Naive thymus-derived CD4-positive, alpha-beta T cell (primary cell): ENCODE measurements at regions not wholly inside any gene's neighbourhood (a gene's known extent, or its start where the extent isn't known, plus 50 kb on each side); places are given as distances from the start of the nearest gene placed in this dataset.
A peak's percentile ranks its signal among the peaks of the same experiment; 100 is the strongest.

Experiments used
- ATAC-seq: fragments of 150-1000 bp; cut with Tn5 transposase; 2 replicates; pipeline ENCODE4 v1.10.0; 2021; ENCODE audit warnings: mild to moderate bottlenecking, moderate library complexity
- CTCF ChIA-PET: fragments of 350-600 bp; sonication (Branson Sonifier 250); formaldehyde crosslinking; loops from one replicate; lab custom pipeline; 2021; ENCODE audit warnings: antibody characterized with exemption; lab: Charles Lee
- POLR2A ChIA-PET: fragments of 350-600 bp; sonication (Branson Sonifier 250); formaldehyde crosslinking; loops from one replicate; lab custom pipeline; 2021; ENCODE audit warnings: antibody characterized with exemption, inconsistent platforms; lab: Charles Lee
- DNase-seq, 9 donors: peaks; one replicate each; pipeline versions ENCODE4 v3.0.0 to v3.0.0-alpha.2; 2020 to 2022; ENCODE audit warnings: mixed read lengths in 1 of 9
- H3K27ac ChIP-seq: one replicate; pipeline ENCODE4 v1.7.0; 2013; ENCODE audit warnings: mild to moderate bottlenecking, low read depth, low read length, moderate library complexity
- H3K27me3 ChIP-seq, 2 donors: one replicate each; pipeline ENCODE4 v1.7.0; 2013; ENCODE audit warnings: low read length in 2 of 2, mild to moderate bottlenecking in 2 of 2, moderate library complexity in 2 of 2; ENCODE audit not compliant: control insufficient read depth in 2 of 2, insufficient read depth in 2 of 2
- H3K36me3 ChIP-seq, 3 experiments: 1 replicate in 2 of 3; 2 replicates in 1 of 3; pipeline ENCODE4 v1.7.0; 2013; ENCODE audit warnings: low read length in 3 of 3, mild to moderate bottlenecking in 3 of 3, moderate library complexity in 1 of 3; ENCODE audit not compliant: insufficient read depth in 3 of 3, control insufficient read depth in 2 of 3
- H3K4me1 ChIP-seq, 2 donors: one replicate each; pipeline ENCODE4 v1.7.0; 2013; ENCODE audit warnings: low read length in 2 of 2, mild to moderate bottlenecking in 2 of 2, moderate library complexity in 1 of 2; ENCODE audit not compliant: control insufficient read depth in 2 of 2, insufficient read depth in 2 of 2
- H3K4me3 ChIP-seq: 2 replicates; pipeline ENCODE4 v1.7.0; 2013; ENCODE audit warnings: mild to moderate bottlenecking, low read length
- H3K9me3 ChIP-seq, 3 experiments: 1 replicate in 2 of 3; 2 replicates in 1 of 3; pipeline ENCODE4 v1.7.0; 2013; ENCODE audit warnings: low read length in 3 of 3; ENCODE audit not compliant: control insufficient read depth in 2 of 3
- H3K27ac Mint-ChIP-seq, 9 donors: one replicate each; pipeline ENCODE4 v1.8.0; 2020 to 2022; ENCODE audit warnings: mixed read lengths in 9 of 9, mild to moderate bottlenecking in 8 of 9, moderate library complexity in 5 of 9, inconsistent platforms in 2 of 9
- H3K27me3 Mint-ChIP-seq, 5 donors: one replicate each; pipeline ENCODE4 v1.8.0; 2021 to 2022; ENCODE audit warnings: mixed read lengths in 5 of 5, mild to moderate bottlenecking in 1 of 5
- H3K36me3 Mint-ChIP-seq, 5 donors: one replicate each; pipeline ENCODE4 v1.8.0; 2020 to 2022; ENCODE audit warnings: mixed read lengths in 5 of 5, mild to moderate bottlenecking in 3 of 5, inconsistent platforms in 1 of 5
- H3K4me1 Mint-ChIP-seq, 7 donors: one replicate each; pipeline ENCODE4 v1.8.0; 2020 to 2022; ENCODE audit warnings: mixed read lengths in 7 of 7, mild to moderate bottlenecking in 3 of 7, inconsistent platforms in 1 of 7
- H3K4me3 Mint-ChIP-seq, 10 donors: one replicate each; pipeline ENCODE4 v1.8.0; 2020 to 2022; ENCODE audit warnings: mild to moderate bottlenecking in 10 of 10, mixed read lengths in 10 of 10, moderate library complexity in 6 of 10, inconsistent platforms in 2 of 10
- H3K9me3 Mint-ChIP-seq, 11 donors: one replicate each; pipeline ENCODE4 v1.8.0; 2020 to 2022; ENCODE audit warnings: mixed read lengths in 11 of 11, mild to moderate bottlenecking in 4 of 11, inconsistent platforms in 1 of 11, moderate library complexity in 1 of 11
- intact Hi-C, 2 donors: fragments of 100-400 bp; cut with micrococcal nuclease; formaldehyde crosslinking; loops; one replicate each; pipeline ENCODE4 v1.15.1; 2023

DNA sequence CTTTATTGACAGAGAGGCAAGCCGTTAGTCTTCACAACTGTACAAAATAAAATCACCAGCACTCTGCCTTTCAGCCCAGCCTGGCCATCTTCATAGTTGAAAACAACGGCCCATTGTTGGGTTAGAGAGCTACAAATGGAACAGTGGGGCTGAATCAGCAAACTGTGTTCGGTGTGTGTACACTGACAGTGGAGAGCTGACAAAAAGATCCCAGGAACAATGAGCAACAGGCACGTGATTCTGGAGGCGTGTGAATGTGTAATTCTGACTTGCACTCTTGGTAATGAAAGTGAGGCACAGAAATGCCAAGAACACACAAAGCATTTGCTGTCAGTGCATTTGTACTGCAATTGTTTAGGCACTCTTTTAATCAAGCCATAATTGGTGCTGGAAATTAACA is 303.7 kb downstream of the WDR11 start:
- ChIA-PET POLR2A (no interaction called here), CTCF (no interaction called here)
- intact Hi-C loops: no loop called here
- H3K4me1 ChIP-seq: no peaks in the 10 kb centered on the region
- H3K4me1 Mint-ChIP-seq: no peaks in the 10 kb centered on the region
- no peak overlapping the region for H3K27ac Mint-ChIP-seq
- ATAC-seq (no peak), DNase-seq (no peak)
- no peak overlapping the region for H3K27ac ChIP-seq
- H3K27me3 Mint-ChIP-seq: peaks cover 0 to 15% (median 10%) of the 10 kb centered on the region in 5 donors
- peaks cover 0 to 14% (median 7%) of the 10 kb centered on the region in 11 donors for H3K9me3 Mint-ChIP-seq
- no peak overlapping the region for H3K4me3 ChIP-seq
- no peak overlapping the region for H3K4me3 Mint-ChIP-seq
- no peaks in the 10 kb centered on the region for H3K36me3 ChIP-seq
- no peaks in the 10 kb centered on the region for H3K36me3 Mint-ChIP-seq
- H3K9me3 ChIP-seq: no peaks in the 10 kb centered on the region
- H3K27me3 ChIP-seq: no peaks in the 10 kb centered on the region

DNA sequence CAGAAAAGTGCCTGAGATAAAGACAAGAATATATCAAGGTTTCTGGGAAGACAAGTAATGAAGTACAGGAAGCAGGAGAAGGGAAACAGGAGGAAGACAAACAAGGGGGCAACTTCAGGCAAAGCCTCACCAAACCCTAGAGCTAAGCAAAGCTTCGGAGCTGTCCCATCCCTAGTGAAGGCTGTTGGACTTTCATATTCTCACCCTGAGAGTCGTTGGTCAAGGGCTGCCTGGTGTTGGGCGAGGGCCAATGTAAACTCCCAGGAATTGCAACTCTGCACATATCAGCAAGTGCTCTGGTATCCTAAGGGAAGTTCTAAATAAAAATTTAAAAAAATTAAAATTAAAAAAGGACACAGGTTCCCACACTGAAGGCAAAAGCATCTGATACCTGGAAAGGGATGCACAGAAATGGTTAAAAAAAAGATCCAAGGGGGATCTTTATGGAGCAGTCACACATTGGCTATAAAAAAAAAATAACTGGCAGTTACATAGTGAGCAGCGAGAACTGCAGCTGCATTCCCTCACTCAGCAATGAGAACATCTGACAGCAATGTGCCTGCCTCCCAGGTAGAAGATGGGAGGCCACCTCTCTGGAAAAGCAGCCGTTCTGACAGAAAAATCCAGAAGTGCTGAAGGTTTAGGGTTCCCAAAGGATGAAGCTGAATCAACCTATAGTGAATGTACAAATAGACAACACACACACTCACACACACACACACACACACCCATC is 304.7 kb downstream of the WDR11 start:
- no peak overlapping the region for H3K4me3 ChIP-seq
- no peaks in the 10 kb centered on the region for H3K36me3 Mint-ChIP-seq
- no peak overlapping the region for H3K4me3 Mint-ChIP-seq
- no peaks in the 10 kb centered on the region for H3K4me1 ChIP-seq
- DNase-seq (no peak), ATAC-seq (no peak)
- H3K9me3 Mint-ChIP-seq: peaks cover 0 to 14% (median 7%) of the 10 kb centered on the region in 11 donors
- H3K27me3 Mint-ChIP-seq: peaks cover 0 to 15% (median 10%) of the 10 kb centered on the region in 5 donors
- H3K27ac ChIP-seq: no peak overlapping the region
- ChIA-PET POLR2A (no interaction called here), CTCF (no interaction called here)
- H3K9me3 ChIP-seq: no peaks in the 10 kb centered on the region
- intact Hi-C loops: no loop called here
- no peaks in the 10 kb centered on the region for H3K27me3 ChIP-seq
- no peak overlapping the region for H3K27ac Mint-ChIP-seq
- no peaks in the 10 kb centered on the region for H3K36me3 ChIP-seq
- no peaks in the 10 kb centered on the region for H3K4me1 Mint-ChIP-seq

DNA sequence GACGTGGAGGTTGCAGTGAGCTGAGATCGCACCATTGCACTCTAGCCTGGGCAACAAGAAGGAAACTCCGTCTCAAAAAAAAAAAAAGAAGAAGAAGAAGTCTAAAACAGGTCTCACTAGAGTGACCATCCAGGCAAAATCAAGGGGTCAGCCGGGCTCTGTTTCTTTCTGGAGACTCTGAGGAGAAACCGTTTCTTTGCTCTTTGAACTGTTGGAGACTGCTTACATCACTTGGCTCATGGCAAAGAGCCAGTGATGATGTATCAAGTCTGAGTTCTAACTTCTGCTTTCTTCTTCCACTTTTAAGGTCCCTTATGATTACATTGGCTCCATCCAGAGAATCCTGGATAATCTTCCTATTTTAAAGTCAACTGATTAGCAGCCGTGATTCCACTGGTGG is 306.8 kb downstream of the WDR11 start:
- H3K4me3 Mint-ChIP-seq: no peak overlapping the region
- DNase-seq: no peak
- no peak overlapping the region for H3K27ac ChIP-seq
- ATAC-seq: peak; percentile 40
- no peaks in the 10 kb centered on the region for H3K4me1 Mint-ChIP-seq
- H3K27me3 Mint-ChIP-seq: peaks cover 0 to 9% (median 7%) of the 10 kb centered on the region in 5 donors
- intact Hi-C loops: no loop called here
- H3K36me3 ChIP-seq: no peaks in the 10 kb centered on the region
- H3K4me1 ChIP-seq: no peaks in the 10 kb centered on the region
- H3K9me3 ChIP-seq: no peaks in the 10 kb centered on the region
- H3K9me3 Mint-ChIP-seq: peaks cover 0 to 11% (median 3%) of the 10 kb centered on the region in 11 donors
- H3K4me3 ChIP-seq: no peak overlapping the region
- no peaks in the 10 kb centered on the region for H3K36me3 Mint-ChIP-seq
- ChIA-PET CTCF (interaction anchor here (0.7 kb wide), 1 partner anchor 8 kb away, joined by 3 read pairs; no protein-coding TSS in a partner anchor), POLR2A (no interaction called here)
- H3K27ac Mint-ChIP-seq: no peak overlapping the region
- H3K27me3 ChIP-seq: no peaks in the 10 kb centered on the region

DNA sequence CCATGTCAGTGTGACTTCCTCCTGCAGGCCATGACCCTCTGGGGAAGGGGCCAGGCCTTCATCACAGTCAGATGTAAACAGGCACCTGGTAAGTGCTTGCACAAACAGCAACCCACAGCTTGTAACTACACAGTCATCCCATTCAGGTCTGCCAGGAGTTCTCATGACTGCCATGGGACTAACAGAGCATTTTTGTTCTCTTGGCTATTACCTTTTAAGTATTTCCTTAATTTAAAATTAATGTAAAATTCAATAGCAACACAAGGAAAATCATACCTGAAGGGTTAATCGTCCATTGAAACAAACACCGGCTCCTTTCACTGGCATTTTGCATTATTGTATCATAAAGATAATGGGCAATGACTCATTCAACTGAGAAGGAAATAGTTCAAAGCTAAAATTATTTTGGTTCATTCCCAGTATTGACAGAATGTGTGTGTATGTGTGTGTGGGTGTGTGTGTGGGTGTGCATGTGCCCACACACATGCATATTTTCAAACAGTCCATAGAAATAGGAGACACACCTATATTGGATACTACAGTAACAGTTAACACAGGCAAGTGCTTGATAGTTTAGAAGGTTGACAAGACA is 307.9 kb downstream of the WDR11 start:
- H3K9me3 ChIP-seq: no peaks in the 10 kb centered on the region
- peaks cover 0 to 10% (median 4%) of the 10 kb centered on the region in 5 donors for H3K27me3 Mint-ChIP-seq
- H3K4me3 ChIP-seq: no peak overlapping the region
- H3K4me1 ChIP-seq: no peaks in the 10 kb centered on the region
- no peaks in the 10 kb centered on the region for H3K4me1 Mint-ChIP-seq
- intact Hi-C loops: no loop called here
- H3K27me3 ChIP-seq: no peaks in the 10 kb centered on the region
- no peaks in the 10 kb centered on the region for H3K36me3 ChIP-seq
- no peaks in the 10 kb centered on the region for H3K36me3 Mint-ChIP-seq
- ChIA-PET CTCF (no interaction called here), POLR2A (no interaction called here)
- H3K27ac Mint-ChIP-seq: no peak overlapping the region
- DNase-seq (no peak), ATAC-seq (no peak)
- no peak overlapping the region for H3K27ac ChIP-seq
- no peak overlapping the region for H3K4me3 Mint-ChIP-seq
- peaks cover 0 to 14% (median 4%) of the 10 kb centered on the region in 11 donors for H3K9me3 Mint-ChIP-seq

DNA sequence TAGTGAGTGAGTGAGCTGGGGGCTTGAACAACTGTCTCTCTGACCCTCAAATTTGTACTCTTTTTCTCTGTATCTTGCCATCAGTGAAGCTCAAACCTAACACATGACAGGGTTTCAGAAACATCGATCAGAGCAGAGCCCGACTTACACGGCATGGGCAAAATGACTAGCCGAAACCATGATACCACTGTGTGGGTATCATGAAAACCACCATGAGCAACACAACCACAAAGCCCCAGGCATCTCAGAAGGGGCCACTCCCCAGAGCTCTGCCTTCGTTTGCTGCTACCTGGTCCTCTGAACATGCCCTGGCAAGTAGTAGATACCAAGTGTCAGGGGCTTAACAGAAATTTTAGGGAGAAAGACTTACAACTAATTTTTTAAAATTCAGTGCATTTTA is 308.5 kb downstream of the WDR11 start:
- intact Hi-C loops: no loop called here
- no peak overlapping the region for H3K4me3 Mint-ChIP-seq
- no peak for DNase-seq
- Histone ChIP-seq H3K4me1 (no peaks in the 10 kb centered on the region), H3K27me3 (no peaks in the 10 kb centered on the region), H3K9me3 (no peaks in the 10 kb centered on the region), H3K27ac (no peak overlapping the region), H3K4me3 (no peak overlapping the region), H3K36me3 (no peaks in the 10 kb centered on the region)
- H3K27ac Mint-ChIP-seq: no peak overlapping the region
- ChIA-PET POLR2A (no interaction called here), CTCF (no interaction called here)
- H3K27me3 Mint-ChIP-seq: peaks cover 0 to 7% (median 4%) of the 10 kb centered on the region in 5 donors
- H3K36me3 Mint-ChIP-seq: no peaks in the 10 kb centered on the region
- peaks cover 0 to 14% (median 4%) of the 10 kb centered on the region in 11 donors for H3K9me3 Mint-ChIP-seq
- ATAC-seq: no peak
- H3K4me1 Mint-ChIP-seq: no peaks in the 10 kb centered on the region

DNA sequence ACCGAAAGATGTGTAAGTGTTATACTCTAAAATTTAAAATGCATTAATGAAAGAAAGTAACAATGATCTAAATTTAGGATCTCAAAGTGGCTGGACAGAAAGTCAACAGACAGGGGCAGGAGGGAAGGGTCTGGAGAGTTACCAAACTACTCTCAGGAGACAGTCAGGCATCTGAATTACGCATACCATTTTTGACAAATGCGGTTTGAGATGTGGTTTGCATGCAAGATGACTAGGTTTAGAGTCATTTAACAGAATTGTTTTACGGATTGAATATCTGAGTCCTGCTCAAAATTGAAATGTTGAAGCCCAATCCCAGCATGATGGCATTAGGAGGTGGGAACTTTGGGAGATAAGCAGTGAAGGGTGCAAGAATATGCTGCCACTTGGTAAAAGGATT is 314.1 kb downstream of the WDR11 start:
- H3K27ac Mint-ChIP-seq: no peak overlapping the region
- DNase-seq (no peak), ATAC-seq (no peak)
- ChIA-PET CTCF (no interaction called here), POLR2A (no interaction called here)
- Histone ChIP-seq H3K4me3 (no peak overlapping the region), H3K9me3 (no peaks in the 10 kb centered on the region), H3K4me1 (no peaks in the 10 kb centered on the region), H3K27me3 (no peaks in the 10 kb centered on the region), H3K27ac (no peak overlapping the region), H3K36me3 (no peaks in the 10 kb centered on the region)
- H3K36me3 Mint-ChIP-seq: no peaks in the 10 kb centered on the region
- intact Hi-C loops: no loop called here
- peaks cover 0 to 8% (median 2%) of the 10 kb centered on the region in 11 donors for H3K9me3 Mint-ChIP-seq
- no peaks in the 10 kb centered on the region for H3K4me1 Mint-ChIP-seq
- peaks cover 0 to 12% (median 0%) of the 10 kb centered on the region in 5 donors for H3K27me3 Mint-ChIP-seq
- H3K4me3 Mint-ChIP-seq: no peak overlapping the region
